HG03469 (cell line): ENCODE measurements at regions not wholly inside any gene's neighbourhood (a gene's known extent, or its start where the extent isn't known, plus 50 kb on each side); places are given as distances from the start of the nearest gene placed in this dataset.
"Not testable (repeated sequence)": the region's sequence is repeated elsewhere in the genome, so short reads cannot be mapped to it uniquely, and the experiment has no call there.

ENCODE experiments used
- ATAC-seq: cut with Tn5 transposase; IDR thresholded peaks from one replicate; pipeline ENCODE4 v1.9.1; 2021; ENCODE audit warnings: mild to moderate bottlenecking, moderate library complexity, moderate number of reproducible peaks; ENCODE audit not compliant: unreplicated experiment

DNA sequence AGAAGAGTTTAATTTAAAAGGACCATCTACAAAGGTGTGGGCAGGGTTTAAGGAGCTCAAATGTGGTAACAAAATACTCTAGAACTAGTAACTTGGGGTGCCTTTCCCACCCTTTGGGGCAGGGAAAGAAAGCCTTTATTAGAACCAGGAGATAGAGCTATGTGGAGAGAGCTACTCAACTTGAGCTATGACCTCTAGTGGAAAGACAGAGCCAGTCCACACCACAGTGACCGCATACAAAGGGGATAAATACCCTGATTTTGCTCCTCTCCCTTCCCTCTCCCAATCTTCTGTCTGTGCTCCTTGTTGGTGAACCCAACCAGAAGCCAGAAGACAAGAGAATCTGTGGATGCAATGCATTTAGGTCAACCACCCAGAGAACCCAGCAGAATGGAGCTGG lies 54.4 kb upstream of the JAK1 start:
- no peak for ATAC-seq

DNA sequence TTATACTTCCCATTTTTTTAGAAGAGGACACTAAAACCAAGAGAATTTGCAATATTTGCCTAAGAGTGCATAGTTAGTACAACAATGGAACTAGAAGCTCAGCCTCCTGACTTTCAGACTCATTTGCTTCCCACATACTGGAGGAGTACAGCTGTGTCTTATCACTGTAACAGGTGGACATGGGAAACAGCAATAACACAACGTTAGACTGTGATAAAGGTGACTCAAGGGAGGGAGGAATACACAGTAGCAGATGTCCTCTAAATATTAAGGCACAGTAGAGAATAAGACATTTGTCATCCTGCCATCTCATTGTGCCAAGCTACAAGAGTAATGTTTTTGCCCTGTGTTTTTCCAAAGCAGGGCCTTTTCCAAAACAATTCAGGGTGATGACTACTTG lies 55.4 kb upstream of the JAK1 start:
- ATAC-seq, result no peak

DNA sequence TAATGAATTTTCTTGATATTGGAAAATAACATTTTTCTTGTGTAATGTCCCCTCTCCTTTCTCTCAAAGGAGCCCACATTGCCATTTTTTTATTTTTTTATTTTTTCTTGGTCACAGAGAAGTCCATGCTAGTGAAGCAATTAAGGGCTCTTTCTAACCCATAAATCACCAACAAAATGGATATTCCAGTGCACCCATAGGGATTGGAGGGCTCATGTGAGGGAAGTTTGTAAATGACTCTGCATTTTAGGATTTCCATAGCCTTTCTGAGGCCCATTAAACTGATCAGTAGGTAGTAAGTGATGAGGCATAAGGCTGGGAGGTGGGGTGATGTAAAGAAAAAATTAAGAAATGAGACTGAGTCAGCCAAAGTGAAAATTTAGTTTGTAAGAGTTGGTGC lies 55.9 kb upstream of the JAK1 start:
- ATAC-seq, result no peak

DNA sequence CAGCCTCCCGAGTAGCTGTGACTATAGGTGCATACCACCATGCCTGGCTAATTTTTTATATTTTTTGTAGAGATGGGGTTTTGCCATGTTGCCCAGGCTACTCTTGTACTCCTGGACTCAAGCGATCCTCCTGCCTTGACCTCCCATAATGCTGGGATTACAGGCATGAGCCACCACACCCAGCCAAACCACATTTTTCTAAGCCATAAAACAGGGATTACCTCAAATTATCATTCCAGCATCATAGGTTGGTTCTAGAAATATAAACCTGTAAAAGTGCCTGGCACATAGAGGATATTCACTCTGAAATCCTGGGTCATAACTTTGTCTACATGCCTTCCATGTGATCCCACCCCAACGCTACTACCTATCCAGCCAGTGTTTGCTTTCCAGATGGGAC lies 59.4 kb upstream of the JAK1 start:
- ATAC-seq, result no peak

GRCh38 chr1:65026235-65026634 lies 59.9 kb upstream of the JAK1 start:
- ATAC-seq, result no peak

GRCh38 chr1:65027666-65028358 lies 61.5 kb upstream of the JAK1 start:
- ATAC-seq, result no peak

DNA sequence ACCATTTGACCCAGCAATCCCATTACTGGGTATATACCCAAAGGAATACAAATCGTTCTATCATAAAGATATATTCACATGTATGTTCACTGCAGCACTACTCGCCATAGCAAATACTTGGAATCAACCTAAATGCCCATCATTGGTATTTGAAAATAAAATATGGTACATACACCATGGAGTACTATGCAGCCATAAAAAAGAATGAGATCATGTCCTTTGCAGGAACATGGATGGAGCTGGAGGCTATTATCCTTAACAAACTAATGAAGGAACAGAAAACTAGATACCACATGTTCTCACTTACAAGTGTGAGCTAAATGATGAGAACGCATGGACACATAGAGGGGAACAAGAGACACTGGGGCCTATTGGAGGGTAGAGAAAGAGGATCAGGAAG lies 63.1 kb upstream of the JAK1 start:
- ATAC-seq, result not testable (repeated sequence)

DNA sequence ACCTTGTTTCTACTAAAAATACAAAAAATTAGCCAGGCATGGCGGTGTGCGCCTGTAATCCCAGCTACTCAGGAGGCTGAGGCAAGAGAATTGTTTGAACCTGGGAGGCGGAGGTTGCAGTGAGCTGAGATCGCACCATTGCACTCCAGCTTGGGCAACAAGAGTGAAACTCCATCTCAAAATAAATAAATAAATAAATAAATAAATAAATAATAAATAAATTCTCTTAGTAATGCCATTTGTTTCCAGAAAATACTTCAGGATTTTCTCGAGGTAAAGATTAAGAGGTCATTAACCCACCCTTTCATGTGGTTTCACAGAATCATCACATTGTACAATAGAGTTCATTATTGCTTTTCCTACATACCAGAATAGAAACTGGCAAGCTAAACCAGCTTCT lies 68.5 kb upstream of the JAK1 start:
- ATAC-seq, result not testable (repeated sequence)

DNA sequence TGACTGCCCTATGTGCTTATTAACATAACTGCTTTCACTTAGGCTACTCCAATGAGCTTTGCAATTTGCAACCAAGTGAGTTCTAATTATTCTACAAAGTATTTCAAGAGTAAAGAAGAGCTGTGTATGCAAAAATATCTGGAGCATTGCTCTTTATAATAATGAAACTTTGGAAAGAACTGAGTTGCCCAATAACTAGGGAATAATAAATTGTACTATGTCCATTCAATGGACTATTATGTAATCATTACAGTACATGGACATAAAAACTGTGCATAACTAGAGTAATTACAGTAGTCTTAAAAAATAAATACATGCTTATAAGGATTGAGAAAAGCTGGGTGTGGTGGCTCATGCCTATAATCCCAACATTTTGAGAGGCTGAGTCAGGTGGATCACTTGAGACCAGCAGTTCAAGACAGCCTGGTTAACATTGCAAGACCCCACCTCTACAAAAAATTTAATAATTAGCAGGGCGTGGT lies 70.3 kb upstream of the JAK1 start:
- ATAC-seq, result no peak

DNA sequence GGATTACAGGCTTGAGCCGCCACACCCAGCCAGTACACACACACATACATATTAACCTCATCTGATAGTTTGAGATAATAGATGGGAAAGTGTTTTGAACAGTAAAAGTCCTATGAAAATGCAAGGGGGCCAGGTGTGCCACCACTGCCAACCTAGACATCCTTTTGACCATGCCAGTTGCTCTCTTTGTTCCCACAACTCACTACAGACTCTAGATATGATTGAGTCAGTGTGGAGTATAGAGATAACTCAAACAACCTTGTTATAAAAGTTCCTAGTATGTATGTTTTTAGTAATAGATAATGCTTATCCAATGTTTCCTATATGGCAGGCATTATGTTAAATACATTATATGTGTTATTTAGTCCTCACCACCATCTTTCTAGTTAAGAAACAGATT lies 72.7 kb upstream of the JAK1 start:
- ATAC-seq, result no peak

DNA sequence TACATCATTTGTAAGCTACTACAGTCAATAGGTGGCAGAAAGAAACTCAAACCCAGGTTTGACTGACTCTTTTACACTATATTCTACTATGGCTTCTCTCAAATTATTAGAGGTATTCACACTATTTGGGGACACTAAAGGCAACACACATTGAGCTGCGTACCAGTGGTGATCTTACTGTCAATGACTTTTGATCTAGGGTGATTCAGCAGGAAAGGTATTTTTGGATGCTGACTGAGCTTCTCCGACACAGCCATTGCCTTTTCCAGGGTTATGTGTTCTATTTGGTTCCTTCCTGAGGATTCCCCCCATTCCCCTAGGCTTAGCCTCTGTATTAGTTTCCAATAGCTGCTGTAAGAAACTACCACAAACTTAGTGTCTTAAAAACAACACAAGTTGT lies 73.2 kb upstream of the JAK1 start:
- no peak for ATAC-seq

DNA sequence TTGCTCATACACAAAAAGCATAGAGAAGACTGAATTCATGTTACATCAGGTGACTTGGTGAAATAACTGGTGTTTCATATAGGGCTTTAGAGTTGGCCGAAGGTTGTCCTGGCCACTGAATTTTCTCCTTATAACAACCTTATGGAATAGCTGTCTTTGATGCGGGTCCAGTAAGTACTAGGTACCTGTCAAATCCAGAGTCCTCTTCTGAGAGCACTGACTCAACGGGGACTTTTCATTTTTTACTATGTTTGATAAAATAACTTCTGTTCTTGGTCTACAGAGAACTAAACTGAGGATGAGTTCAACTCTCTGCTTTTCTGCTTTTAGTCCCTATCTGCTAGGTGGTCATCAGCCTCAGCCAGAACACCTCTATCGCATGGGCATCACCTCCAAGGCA lies 76.1 kb upstream of the JAK1 start:
- no peak for ATAC-seq

GRCh38 chr1:65044411-65044810 lies 78.1 kb upstream of the JAK1 start:
- no peak for ATAC-seq

- no peak for ATAC-seq
These were observed 78.9 kb upstream of the JAK1 start for GRCh38 chr1:65045022-65045817.

GRCh38 chr1:65048335-65048734 lies 82.0 kb upstream of the JAK1 start:
- no peak for ATAC-seq

DNA sequence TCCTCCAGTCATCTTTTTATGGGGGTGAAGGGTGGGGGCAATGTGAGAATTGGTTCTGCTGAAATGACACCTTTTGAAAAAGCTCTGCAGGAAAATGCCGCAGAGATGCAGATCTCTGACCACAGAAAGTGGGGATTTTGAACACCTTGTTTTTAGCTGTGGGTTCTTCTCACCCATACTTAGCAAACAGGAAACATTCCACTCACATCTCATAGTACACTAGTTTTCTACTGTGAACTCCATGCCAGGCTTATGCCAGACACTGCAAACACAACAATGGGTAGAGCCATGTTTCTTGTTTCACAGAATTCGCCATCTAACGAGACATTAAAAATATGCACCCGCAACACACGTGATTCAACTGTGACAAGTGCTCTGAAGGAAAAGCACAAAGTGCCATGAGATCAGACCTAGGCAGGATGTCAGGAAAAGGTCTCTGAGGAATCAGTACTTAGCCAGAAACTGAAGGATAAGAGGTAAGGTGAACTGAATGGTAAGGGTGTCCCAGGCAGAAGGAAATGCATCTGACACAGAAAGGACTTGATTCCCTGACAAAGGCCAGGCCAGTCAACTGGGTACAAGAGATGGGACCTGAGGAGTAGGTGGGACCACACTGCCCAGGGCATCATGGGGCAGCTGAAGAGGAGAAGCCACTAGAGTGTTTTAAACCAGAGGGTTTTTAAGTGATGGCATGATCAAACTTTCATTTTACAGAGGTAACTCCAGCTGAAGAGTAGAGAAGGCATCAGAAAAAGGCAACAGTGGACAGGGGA lies 83.8 kb upstream of the JAK1 start:
- no peak for ATAC-seq

- ATAC-seq, result no peak
These were observed 84.4 kb upstream of the JAK1 start for GRCh38 chr1:65050735-65051134.

DNA sequence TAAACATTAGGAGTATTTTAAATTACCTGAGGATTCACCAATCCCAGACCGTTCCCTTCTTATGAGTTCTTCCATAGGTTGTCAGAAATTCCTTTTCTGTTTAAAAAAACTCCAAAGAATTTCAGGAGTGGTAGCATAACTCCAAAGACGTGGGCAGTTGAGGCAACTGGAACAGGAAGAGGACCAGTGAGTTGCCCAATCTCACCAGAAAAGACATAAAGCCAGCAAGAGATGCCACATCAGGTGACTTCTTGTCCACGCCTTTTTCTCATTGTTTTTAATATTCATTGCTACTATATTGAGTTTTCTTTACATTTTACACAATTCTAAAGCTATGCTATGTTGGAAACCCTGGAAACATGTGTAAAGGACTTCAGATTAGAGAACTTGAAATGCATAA lies 88.1 kb upstream of the JAK1 start:
- no peak for ATAC-seq

DNA sequence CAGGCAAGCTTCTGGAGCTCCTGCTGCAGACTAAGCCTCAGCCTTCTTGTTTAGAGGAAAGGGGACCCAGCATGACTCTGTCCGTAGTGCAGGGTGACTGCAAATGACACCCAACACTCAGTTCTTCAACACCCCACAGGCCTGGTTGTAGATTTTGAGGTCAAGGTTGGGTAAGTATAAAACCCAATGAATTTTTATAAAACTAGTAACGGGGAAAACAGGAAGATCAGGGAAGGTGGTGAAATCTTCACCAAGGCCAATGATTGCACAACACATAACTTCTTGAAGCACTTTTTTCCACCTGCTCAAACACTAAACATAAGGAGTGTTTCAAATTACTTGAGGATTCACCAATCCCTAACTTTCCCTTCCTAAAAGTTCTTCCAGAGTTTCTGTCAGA lies 89.4 kb upstream of the JAK1 start:
- no peak for ATAC-seq

DNA sequence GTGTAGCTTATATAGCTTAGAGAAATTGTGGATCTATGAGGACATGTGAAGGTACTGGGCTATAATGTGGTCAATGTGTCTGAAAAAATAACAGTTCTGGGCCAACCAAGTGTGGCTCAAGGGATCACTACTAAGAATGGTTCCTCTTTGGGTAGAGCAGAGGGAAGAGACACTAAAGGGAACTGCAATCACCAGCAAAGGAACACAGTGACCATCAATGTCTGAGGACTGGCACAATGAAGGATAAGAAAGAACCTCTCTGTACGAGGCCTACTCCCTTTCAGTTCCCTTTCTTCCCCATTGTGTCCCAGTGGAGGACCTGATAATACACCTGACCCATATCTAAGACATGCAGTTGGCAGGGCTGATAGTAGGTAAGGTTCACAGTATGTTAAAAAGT lies 89.9 kb upstream of the JAK1 start:
- no peak for ATAC-seq

DNA sequence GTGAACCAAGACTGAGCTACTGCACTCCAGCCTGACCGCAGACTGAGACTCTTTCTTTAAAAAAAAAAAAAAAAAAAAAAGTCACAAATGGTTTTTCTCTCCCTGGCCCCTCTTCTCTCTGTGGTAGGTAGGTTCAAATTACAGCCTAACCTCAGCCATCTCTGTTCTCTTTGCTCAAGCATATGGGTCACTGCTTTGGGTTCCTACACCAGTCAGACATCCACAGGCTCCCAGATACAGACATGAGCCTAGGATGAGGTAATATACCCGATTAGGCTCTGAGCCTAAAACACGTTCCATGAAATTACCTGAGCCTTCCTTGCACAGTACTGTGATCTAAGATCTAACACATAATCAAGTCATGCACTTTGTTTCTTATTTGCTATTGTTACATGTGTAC lies 90.5 kb upstream of the JAK1 start:
- no peak for ATAC-seq
